Kidney epithelial cell (primary cell): ENCODE measurements at regions not wholly inside any gene's neighbourhood (a gene's known extent, or its start where the extent isn't known, plus 50 kb on each side); places are given as distances from the start of the nearest gene placed in this dataset.
"Not testable (repeated sequence)": the region's sequence is repeated elsewhere in the genome, so short reads cannot be mapped to it uniquely, and the experiment has no call there.

Experiments
- DNase-seq: peaks from one replicate; pipeline ENCODE4 v3.0.0-alpha.2; 2010; ENCODE audit warnings: low read depth
- H3K27me3 ChIP-seq: 2 replicates; pipeline ENCODE4 v1.6.0; 2011; ENCODE audit warnings: low read length; ENCODE audit not compliant: control insufficient read depth, insufficient read depth
- H3K36me3 ChIP-seq: 2 replicates; pipeline ENCODE4 v1.5.1; 2011; ENCODE audit warnings: low read length; ENCODE audit not compliant: control insufficient read depth, insufficient read depth
- H3K4me3 ChIP-seq: 2 replicates; pipeline ENCODE4 v1.5.1; 2011; ENCODE audit warnings: low read depth, mild to moderate bottlenecking, control low read depth, low read length
- TF ChIP-seq, protein P1 (sequence below): IDR thresholded peaks from 2 replicates; pipeline ENCODE4 v1.5.1; 2011; ENCODE audit warnings: mild to moderate bottlenecking, moderate library complexity, low read length, control low read depth, inconsistent platforms; ENCODE audit not compliant: insufficient read depth, poor library complexity, severe bottlenecking

- H3K27me3 ChIP-seq, result no peaks in the 10 kb centered on the region
- H3K36me3 ChIP-seq, result no peaks in the 10 kb centered on the region
- DNase-seq, result no peak
- TF ChIP-seq, protein P1, sequence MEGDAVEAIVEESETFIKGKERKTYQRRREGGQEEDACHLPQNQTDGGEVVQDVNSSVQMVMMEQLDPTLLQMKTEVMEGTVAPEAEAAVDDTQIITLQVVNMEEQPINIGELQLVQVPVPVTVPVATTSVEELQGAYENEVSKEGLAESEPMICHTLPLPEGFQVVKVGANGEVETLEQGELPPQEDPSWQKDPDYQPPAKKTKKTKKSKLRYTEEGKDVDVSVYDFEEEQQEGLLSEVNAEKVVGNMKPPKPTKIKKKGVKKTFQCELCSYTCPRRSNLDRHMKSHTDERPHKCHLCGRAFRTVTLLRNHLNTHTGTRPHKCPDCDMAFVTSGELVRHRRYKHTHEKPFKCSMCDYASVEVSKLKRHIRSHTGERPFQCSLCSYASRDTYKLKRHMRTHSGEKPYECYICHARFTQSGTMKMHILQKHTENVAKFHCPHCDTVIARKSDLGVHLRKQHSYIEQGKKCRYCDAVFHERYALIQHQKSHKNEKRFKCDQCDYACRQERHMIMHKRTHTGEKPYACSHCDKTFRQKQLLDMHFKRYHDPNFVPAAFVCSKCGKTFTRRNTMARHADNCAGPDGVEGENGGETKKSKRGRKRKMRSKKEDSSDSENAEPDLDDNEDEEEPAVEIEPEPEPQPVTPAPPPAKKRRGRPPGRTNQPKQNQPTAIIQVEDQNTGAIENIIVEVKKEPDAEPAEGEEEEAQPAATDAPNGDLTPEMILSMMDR, result no peak
- no peak overlapping the region for H3K4me3 ChIP-seq
Measured at GRCh38 chr10:2886662-2887061, 180.7 kb upstream of the PFKP start.

DNA sequence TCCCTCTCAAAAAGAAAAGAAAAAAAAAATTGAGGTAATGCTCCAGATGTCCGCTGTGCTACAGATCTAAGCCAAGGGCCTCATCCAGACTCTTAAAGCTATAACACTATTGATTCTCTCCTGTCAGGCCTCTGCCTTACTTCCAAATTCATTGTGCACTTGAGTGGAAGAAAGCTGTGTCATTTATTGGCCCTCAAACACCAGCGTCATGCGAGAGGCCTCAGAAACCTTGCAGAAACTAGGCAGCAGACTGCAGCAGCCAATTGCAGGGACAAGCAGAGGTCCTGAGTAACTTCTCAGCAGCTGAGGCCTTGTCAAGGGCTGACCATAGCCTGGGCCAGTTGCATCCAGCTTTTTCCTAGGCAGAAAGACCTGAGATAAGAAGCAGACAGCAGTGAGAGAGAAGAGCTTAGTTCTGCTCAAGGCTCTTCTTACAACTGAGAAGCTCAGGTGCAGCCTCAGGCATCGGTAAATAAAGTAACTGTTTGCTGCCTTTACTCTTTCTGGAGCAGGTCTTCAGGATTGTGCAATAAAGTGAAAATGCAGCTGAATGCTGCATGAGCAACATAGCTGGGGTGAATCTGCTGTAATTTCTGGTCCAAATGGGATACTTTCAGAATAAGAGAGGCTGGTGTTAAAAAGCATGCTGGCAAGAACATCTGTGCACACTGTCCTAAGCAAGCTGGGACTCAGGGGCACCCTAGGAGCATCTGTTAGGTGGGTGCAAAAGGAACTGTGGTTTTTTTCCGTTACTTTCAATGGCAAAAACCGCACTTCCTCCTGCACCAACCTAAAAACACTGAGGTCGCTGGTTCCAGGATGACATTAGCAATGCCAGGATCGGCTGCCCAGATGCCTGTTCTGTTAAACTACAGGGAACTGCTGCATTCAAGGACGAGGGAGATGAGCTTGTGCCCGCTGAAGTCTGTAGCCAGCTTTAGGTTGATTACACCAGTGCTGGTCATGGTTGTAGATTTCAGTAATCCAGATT, 181.8 kb upstream of the PFKP start:
- no peaks in the 10 kb centered on the region for H3K27me3 ChIP-seq
- no peak overlapping the region for H3K4me3 ChIP-seq
- no peak for DNase-seq
- no peaks in the 10 kb centered on the region for H3K36me3 ChIP-seq
- TF ChIP-seq, protein P1, result no peak

DNA sequence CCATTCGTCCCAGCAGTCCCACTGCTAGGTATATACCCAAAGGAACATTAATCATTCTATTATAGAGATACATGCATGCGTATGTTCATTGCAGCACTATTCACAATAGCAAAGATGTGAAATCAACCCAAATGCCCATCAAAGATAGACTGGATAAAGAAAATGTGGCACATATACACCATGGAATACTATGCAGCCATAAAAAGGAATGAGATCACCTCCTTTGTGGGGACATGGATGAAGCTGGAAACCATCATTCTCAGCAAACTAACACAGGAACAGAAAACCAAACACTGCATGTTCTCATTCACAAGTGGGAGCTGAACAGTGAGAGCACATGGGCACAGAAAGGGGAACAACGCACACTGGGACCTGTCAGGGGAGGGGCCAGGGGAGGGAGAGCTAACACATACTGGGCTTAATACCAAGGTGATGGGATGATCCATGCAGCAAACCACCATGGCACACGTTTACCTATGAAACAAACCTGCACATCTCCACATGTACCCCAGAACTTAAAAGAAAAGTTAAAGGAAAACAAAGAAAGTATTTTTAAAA, 183.3 kb upstream of the PFKP start:
- not testable (repeated sequence) for H3K36me3 ChIP-seq, H3K4me3 ChIP-seq, DNase-seq, H3K27me3 ChIP-seq

GRCh38 chr10:2883238-2883637, 184.1 kb upstream of the PFKP start:
- H3K27me3 ChIP-seq, result no peaks in the 10 kb centered on the region
- no peak overlapping the region for H3K4me3 ChIP-seq
- no peaks in the 10 kb centered on the region for H3K36me3 ChIP-seq
- TF ChIP-seq, protein P1, result no peak
- DNase-seq, result no peak

DNA sequence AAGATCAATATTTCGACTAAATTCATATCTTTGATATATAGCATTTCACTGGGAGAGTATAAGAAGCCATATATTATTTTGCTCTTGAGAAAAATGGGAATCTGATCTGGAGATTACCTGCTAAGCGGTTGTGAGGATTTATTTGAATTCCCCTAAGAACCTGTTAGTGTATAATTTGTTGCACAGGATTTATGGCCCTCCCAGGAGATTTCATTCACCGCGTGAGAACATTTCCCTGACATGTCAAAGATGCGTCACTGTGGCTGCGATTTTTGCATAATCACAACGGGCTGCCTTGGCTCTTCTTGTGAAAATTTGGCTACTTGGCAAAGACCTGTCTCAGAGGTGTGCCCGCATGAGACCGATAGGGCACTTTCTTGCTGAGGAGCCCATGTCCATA, 184.7 kb upstream of the PFKP start:
- TF ChIP-seq, protein P1, result no peak
- no peaks in the 10 kb centered on the region for H3K27me3 ChIP-seq
- no peak overlapping the region for H3K4me3 ChIP-seq
- no peaks in the 10 kb centered on the region for H3K36me3 ChIP-seq
- no peak for DNase-seq

- TF ChIP-seq, protein P1, result no peak
- no peaks in the 10 kb centered on the region for H3K36me3 ChIP-seq
- no peak overlapping the region for H3K4me3 ChIP-seq
- DNase-seq, result no peak
- no peaks in the 10 kb centered on the region for H3K27me3 ChIP-seq
Measured at GRCh38 chr10:2881720-2882620, 185.4 kb upstream of the PFKP start.

- not testable (repeated sequence) for DNase-seq, H3K4me3 ChIP-seq, H3K36me3 ChIP-seq, H3K27me3 ChIP-seq
Measured at GRCh38 chr10:2880050-2880449, 187.3 kb upstream of the PFKP start.
